Heart left ventricle (tissue), 13 donors: ENCODE measurements at regions not wholly inside any gene's neighbourhood (a gene's known extent, or its start where the extent isn't known, plus 50 kb on each side); places are given as distances from the start of the nearest gene placed in this dataset.

Source experiments
- CTCF ChIP-seq, 12 donors: fragments of 200-600 bp; sonication (generic) in 4 of 12; IDR thresholded peaks; one replicate each; pipeline versions ENCODE4 v1.5.0 to v1.8.0; 2018 to 2022; ENCODE audit warnings: antibody characterized with exemption in 12 of 12, mild to moderate bottlenecking in 5 of 12
- POLR2A ChIP-seq, 2 donors: fragments of 450-650 bp; IDR thresholded peaks; one replicate each; pipeline ENCODE4 v1.6.1; 2017; ENCODE audit warnings: antibody characterized with exemption in 2 of 2, mild to moderate bottlenecking in 2 of 2, moderate library complexity in 2 of 2
- donor health status: ischemic (EF 13 %, LVEDD 7.1; RV severe dilation, severe dysfunction).
- donor health status: DM: no; HTN: yes; CAD: no.
- donor health status: DM: no; HTN: no; CAD: no.
- donor health status: ischemic (EF 25% LVEDD 6.9; RV normal size, moderate dysfunction).
- donor health status: ischemic (EF 25% LVEDD 5.7; RV mildly dilated, moderate dysfunction).
- donor health status: ischemic (EF 35%, LVEDD 5.7; RV mildly dilated, moderate dysfunction).
- donor health status: nonischemic (EF 11% LVEDD 7.7; RV severe dilation, severe dysfunction).
- donor health status: DM: yes; HTN: yes; CAD: no.
- donor health status: PGD.
- donor health status: ischemic (EF 29% LVEDD 5.4; RV normal size, mild dysfunction).
- donor health status: nonischemic (EF 23%, LVEDD 6.1; RV moderate dilation, normal function).

- no peak for TF ChIP-seq CTCF (IDR thresholded peaks at IDR 0.05)
- TF ChIP-seq POLR2A (IDR thresholded peaks at IDR 0.05) = no peak
Observed at GRCh38 chr9:99572567-99572966, 249.1 kb upstream of the NR4A3 start.
